GM23338 (cell line): ENCODE measurements at regions not wholly inside any gene's neighbourhood (a gene's known extent, or its start where the extent isn't known, plus 50 kb on each side); places are given as distances from the start of the nearest gene placed in this dataset.

Source experiments
- ATAC-seq: fragments of 200-7000 bp; cut with Tn5 transposase; 3 replicates; pipeline ENCODE4 v1.9.1; 2020
- DNase-seq: peaks from one replicate; pipeline ENCODE4 v3.0.0-alpha.2; 2015; ENCODE audit warnings: low spot score
- H2AFZ ChIP-seq: fragments of 200-600 bp; sonication (generic); 2 replicates; pipeline ENCODE4 v1.8.0; 2016; ENCODE audit warnings: antibody characterized with exemption, mild to moderate bottlenecking, moderate library complexity
- H3F3A ChIP-seq: fragments of 200-600 bp; sonication (generic); replicated peaks from 2 replicates; pipeline ENCODE4 v1.8.0; 2017; ENCODE audit warnings: antibody characterized with exemption, mixed run types, low read depth
- H3K27ac ChIP-seq: fragments of 200-600 bp; sonication (generic); 2 replicates; pipeline ENCODE4 v1.6.1; 2016; ENCODE audit warnings: low read depth
- H3K27me3 ChIP-seq: fragments of 200-600 bp; sonication (generic); 2 replicates; pipeline ENCODE4 v1.8.0; 2016; ENCODE audit warnings: mild to moderate bottlenecking, mixed run types, moderate library complexity; ENCODE audit not compliant: insufficient read depth
- H3K36me3 ChIP-seq: fragments of 200-600 bp; sonication (generic); 2 replicates; pipeline ENCODE4 v1.8.0; 2016; ENCODE audit warnings: mild to moderate bottlenecking; ENCODE audit not compliant: insufficient read depth
- H3K4me1 ChIP-seq: fragments of 200-600 bp; sonication (generic); 2 replicates; pipeline ENCODE4 v1.8.0; 2016; ENCODE audit warnings: mild to moderate bottlenecking, moderate library complexity; ENCODE audit not compliant: insufficient read depth
- H3K4me2 ChIP-seq: fragments of 200-600 bp; sonication (generic); 2 replicates; pipeline ENCODE4 v1.7.1; 2017; ENCODE audit warnings: mixed run types
- H3K4me3 ChIP-seq: fragments of 200-600 bp; sonication (generic); 2 replicates; pipeline ENCODE4 v1.6.1; 2016; ENCODE audit warnings: mixed run types
- H3K79me2 ChIP-seq: fragments of 200-600 bp; sonication (generic); replicated peaks from 2 replicates; pipeline ENCODE4 v1.8.0; 2017; ENCODE audit warnings: mild to moderate bottlenecking; ENCODE audit not compliant: insufficient read depth
- H3K9me2 ChIP-seq: fragments of 200-600 bp; sonication (generic); 2 replicates; pipeline ENCODE4 v1.8.0; 2017; ENCODE audit not compliant: insufficient read depth
- H4K20me1 ChIP-seq: fragments of 200-600 bp; sonication (generic); replicated peaks from 2 replicates; pipeline ENCODE4 v1.8.0; 2017; ENCODE audit warnings: mild to moderate bottlenecking; ENCODE audit not compliant: insufficient read depth
- H3K27ac Mint-ChIP-seq: 2 replicates; pipeline ENCODE4 v1.8.0; 2020; ENCODE audit warnings: inconsistent platforms, mild to moderate bottlenecking, moderate library complexity, mixed read lengths
- H3K27me3 Mint-ChIP-seq: 3 replicates; pipeline ENCODE4 v1.8.0; 2022; ENCODE audit warnings: low read depth, mild to moderate bottlenecking, moderate library complexity, mixed read lengths, inconsistent platforms; ENCODE audit not compliant: insufficient read depth, poor library complexity
- H3K36me3 Mint-ChIP-seq: 3 replicates; pipeline ENCODE4 v1.8.0; 2021; ENCODE audit warnings: low read depth, mild to moderate bottlenecking, inconsistent platforms, moderate library complexity, mixed read lengths
- H3K4me1 Mint-ChIP-seq: 3 replicates; pipeline ENCODE4 v1.8.0; 2020; ENCODE audit warnings: mild to moderate bottlenecking, inconsistent platforms, mixed read lengths
- H3K4me3 Mint-ChIP-seq: 3 replicates; pipeline ENCODE4 v1.8.0; 2021; ENCODE audit warnings: moderate library complexity, mild to moderate bottlenecking, inconsistent platforms, mixed read lengths
- H3K9me3 Mint-ChIP-seq: 3 replicates; pipeline ENCODE4 v1.8.0; 2020; ENCODE audit warnings: moderate library complexity, mild to moderate bottlenecking, inconsistent platforms, mixed read lengths
- CREB1 ChIP-seq: fragments of 250-450 bp; sonication (Bioruptor Pico); IDR thresholded peaks from 2 replicates; pipeline ENCODE4 v1.5.0; 2020; ENCODE audit warnings: low read depth, mild to moderate bottlenecking, moderate library complexity
- EZH2phosphoT487 ChIP-seq: fragments of 200-600 bp; sonication (generic); IDR thresholded peaks from one replicate; pipeline ENCODE4 v1.8.1; 2018; ENCODE audit warnings: antibody characterized with exemption; ENCODE audit not compliant: unreplicated experiment
- JUNB ChIP-seq: IDR thresholded peaks from one replicate; pipeline ENCODE4 v1.6.1; 2016; ENCODE audit warnings: antibody characterized with exemption; ENCODE audit not compliant: unreplicated experiment
- NANOG ChIP-seq: IDR thresholded peaks from 2 replicates; pipeline ENCODE4 v1.6.1; 2016; ENCODE audit warnings: antibody characterized with exemption, borderline replicate concordance
- POLR2AphosphoS5 ChIP-seq: IDR thresholded peaks from 2 replicates; pipeline ENCODE4 v1.6.1; 2016; ENCODE audit warnings: antibody characterized with exemption, low read depth
- STAT1 ChIP-seq: IDR thresholded peaks from one replicate; pipeline ENCODE4 v1.6.1; 2016; ENCODE audit warnings: antibody characterized with exemption; ENCODE audit not compliant: unreplicated experiment
- ZNF114 ChIP-seq: fragments of 250-450 bp; sonication (Bioruptor Pico); IDR thresholded peaks from 2 replicates; pipeline ENCODE4 v1.5.0; 2020; ENCODE audit warnings: mild to moderate bottlenecking, moderate library complexity
- ZNF331 ChIP-seq: fragments of 250-450 bp; sonication (Bioruptor Pico); IDR thresholded peaks from 2 replicates; pipeline ENCODE4 v1.5.0; 2020; ENCODE audit warnings: low read depth, mild to moderate bottlenecking, moderate library complexity
- ZNF462 ChIP-seq: fragments of 250-450 bp; sonication (Bioruptor Pico); IDR thresholded peaks from 2 replicates; pipeline ENCODE4 v1.5.0; 2020; ENCODE audit warnings: mild to moderate bottlenecking, moderate library complexity
- TF ChIP-seq, protein P1 (sequence below): IDR thresholded peaks from 2 replicates; pipeline ENCODE4 v1.6.1; 2016; ENCODE audit warnings: antibody characterized with exemption
- TF ChIP-seq, protein P2 (sequence below), 2 experiments: fragments of 200-600 bp in 1 of 2; sonication (generic) in 1 of 2; conservative IDR thresholded peaks; 2 replicates each; pipeline versions ENCODE4 v1.5.1 to v1.6.1; 2016 to 2017; ENCODE audit warnings: antibody characterized with exemption in 2 of 2, low read depth in 2 of 2, mild to moderate bottlenecking in 2 of 2, moderate library complexity in 1 of 2
- TF ChIP-seq, protein P3 (sequence below): IDR thresholded peaks from one replicate; pipeline ENCODE4 v1.6.1; 2018; ENCODE audit warnings: antibody characterized with exemption; ENCODE audit not compliant: unreplicated experiment

DNA sequence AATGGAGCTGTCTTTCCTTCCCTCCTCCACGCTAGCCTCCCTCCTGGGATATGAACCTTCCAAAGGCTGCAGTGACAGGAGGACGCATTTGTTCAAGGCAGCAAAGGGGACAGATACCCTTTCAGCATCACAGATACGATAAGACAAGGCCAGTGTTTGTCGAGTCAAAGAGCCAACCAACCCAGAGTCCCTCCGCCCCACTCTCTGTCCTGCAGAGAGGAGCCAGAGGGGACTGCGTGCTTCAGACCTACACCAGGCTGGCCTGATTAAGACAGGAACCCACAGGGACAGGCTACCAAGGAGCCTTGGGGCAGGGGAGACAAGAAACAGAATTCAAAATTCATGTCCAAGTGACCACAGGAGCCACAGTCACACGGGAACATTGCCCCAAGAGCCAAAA, 72.6 kb upstream of the CDH5 start (continued):
- TF ChIP-seq ZNF331 (CRISPR knock-in tag): no peak
- TF ChIP-seq, protein P1, sequence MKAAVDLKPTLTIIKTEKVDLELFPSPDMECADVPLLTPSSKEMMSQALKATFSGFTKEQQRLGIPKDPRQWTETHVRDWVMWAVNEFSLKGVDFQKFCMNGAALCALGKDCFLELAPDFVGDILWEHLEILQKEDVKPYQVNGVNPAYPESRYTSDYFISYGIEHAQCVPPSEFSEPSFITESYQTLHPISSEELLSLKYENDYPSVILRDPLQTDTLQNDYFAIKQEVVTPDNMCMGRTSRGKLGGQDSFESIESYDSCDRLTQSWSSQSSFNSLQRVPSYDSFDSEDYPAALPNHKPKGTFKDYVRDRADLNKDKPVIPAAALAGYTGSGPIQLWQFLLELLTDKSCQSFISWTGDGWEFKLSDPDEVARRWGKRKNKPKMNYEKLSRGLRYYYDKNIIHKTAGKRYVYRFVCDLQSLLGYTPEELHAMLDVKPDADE: no peak

- Mint-ChIP-seq H3K4me1 (no peaks in the 10 kb centered on the region), H3K27me3 (no peaks in the 10 kb centered on the region), H3K9me3 (no peaks in the 10 kb centered on the region), H3K27ac (no peak overlapping the region), H3K4me3 (no peak overlapping the region), H3K36me3 (no peaks in the 10 kb centered on the region)
- H3K4me1 ChIP-seq: no peaks in the 10 kb centered on the region
- H3K36me3 ChIP-seq: no peaks in the 10 kb centered on the region
- ATAC-seq (no peak), DNase-seq (no peak)
- H3K9me2 ChIP-seq: no peaks in the 10 kb centered on the region
- H2AFZ ChIP-seq: no peak overlapping the region
- no peak overlapping the region for H3K4me2 ChIP-seq
- no peaks in the 10 kb centered on the region for H3K27me3 ChIP-seq
- H3K79me2 ChIP-seq: no peaks in the 10 kb centered on the region
- no peaks in the 10 kb centered on the region for H3F3A ChIP-seq
- no peaks in the 10 kb centered on the region for H4K20me1 ChIP-seq
- H3K27ac ChIP-seq: no peak overlapping the region
- no peak overlapping the region for H3K4me3 ChIP-seq
- no peak for TF ChIP-seq CREB1 (CRISPR knock-in tag)
- TF ChIP-seq, protein P2, sequence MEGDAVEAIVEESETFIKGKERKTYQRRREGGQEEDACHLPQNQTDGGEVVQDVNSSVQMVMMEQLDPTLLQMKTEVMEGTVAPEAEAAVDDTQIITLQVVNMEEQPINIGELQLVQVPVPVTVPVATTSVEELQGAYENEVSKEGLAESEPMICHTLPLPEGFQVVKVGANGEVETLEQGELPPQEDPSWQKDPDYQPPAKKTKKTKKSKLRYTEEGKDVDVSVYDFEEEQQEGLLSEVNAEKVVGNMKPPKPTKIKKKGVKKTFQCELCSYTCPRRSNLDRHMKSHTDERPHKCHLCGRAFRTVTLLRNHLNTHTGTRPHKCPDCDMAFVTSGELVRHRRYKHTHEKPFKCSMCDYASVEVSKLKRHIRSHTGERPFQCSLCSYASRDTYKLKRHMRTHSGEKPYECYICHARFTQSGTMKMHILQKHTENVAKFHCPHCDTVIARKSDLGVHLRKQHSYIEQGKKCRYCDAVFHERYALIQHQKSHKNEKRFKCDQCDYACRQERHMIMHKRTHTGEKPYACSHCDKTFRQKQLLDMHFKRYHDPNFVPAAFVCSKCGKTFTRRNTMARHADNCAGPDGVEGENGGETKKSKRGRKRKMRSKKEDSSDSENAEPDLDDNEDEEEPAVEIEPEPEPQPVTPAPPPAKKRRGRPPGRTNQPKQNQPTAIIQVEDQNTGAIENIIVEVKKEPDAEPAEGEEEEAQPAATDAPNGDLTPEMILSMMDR (conservative IDR thresholded peaks at IDR 0.05; ENCODE audit: low read depth in 2 of 2): no peak
- TF ChIP-seq JUNB: no peak
- TF ChIP-seq, protein P3, sequence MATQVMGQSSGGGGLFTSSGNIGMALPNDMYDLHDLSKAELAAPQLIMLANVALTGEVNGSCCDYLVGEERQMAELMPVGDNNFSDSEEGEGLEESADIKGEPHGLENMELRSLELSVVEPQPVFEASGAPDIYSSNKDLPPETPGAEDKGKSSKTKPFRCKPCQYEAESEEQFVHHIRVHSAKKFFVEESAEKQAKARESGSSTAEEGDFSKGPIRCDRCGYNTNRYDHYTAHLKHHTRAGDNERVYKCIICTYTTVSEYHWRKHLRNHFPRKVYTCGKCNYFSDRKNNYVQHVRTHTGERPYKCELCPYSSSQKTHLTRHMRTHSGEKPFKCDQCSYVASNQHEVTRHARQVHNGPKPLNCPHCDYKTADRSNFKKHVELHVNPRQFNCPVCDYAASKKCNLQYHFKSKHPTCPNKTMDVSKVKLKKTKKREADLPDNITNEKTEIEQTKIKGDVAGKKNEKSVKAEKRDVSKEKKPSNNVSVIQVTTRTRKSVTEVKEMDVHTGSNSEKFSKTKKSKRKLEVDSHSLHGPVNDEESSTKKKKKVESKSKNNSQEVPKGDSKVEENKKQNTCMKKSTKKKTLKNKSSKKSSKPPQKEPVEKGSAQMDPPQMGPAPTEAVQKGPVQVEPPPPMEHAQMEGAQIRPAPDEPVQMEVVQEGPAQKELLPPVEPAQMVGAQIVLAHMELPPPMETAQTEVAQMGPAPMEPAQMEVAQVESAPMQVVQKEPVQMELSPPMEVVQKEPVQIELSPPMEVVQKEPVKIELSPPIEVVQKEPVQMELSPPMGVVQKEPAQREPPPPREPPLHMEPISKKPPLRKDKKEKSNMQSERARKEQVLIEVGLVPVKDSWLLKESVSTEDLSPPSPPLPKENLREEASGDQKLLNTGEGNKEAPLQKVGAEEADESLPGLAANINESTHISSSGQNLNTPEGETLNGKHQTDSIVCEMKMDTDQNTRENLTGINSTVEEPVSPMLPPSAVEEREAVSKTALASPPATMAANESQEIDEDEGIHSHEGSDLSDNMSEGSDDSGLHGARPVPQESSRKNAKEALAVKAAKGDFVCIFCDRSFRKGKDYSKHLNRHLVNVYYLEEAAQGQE: no peak
- no peak for TF ChIP-seq EZH2phosphoT487
- TF ChIP-seq NANOG: no peak
- TF ChIP-seq ZNF114 (CRISPR knock-in tag): no peak
- no peak for TF ChIP-seq STAT1
- TF ChIP-seq, protein P1: no peak
- no peak for TF ChIP-seq ZNF331 (CRISPR knock-in tag)
- no peak for TF ChIP-seq ZNF462 (CRISPR knock-in tag)
- TF ChIP-seq POLR2AphosphoS5: no peak
Measured at GRCh38 chr16:66293207-66293735, 73.2 kb upstream of the CDH5 start.
